Stimulated activated naive CD8-positive, alpha-beta T cell treated with anti-CD3 and anti-CD28 coated beads, Interleukin-15, Interleukin-2, amounts not matched to agents 100 U/mL and 50 U/mL, for 24 hours (primary cell): ENCODE measurements at regions not wholly inside any gene's neighbourhood (a gene's known extent, or its start where the extent isn't known, plus 50 kb on each side); places are given as distances from the start of the nearest gene placed in this dataset.

ENCODE experiments used
- ATAC-seq: fragments of 150-1000 bp; cut with Tn5 transposase; one replicate; pipeline ENCODE4 v1.10.0; 2021
- DNase-seq: peaks from one replicate; pipeline ENCODE4 v3.0.0; 2021

DNA sequence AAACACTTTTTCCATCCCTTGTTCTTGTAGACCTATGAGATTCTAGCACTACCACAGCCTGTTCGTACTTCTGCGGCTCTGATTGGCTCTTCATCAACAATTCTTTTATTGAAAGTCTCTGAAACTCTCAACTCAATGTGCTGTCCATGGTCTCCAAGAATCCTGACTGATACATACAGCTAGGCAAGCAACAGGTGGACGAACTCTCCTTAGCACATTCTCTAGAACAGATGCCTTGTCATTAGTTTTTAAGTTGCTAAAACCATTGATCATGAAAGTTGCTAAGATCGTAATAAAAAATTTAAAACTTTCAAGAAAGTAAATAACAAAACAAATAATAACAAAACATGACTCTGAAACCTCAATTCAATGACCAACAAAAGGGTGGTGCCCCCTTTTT is 210.5 kb downstream of the EPHA4 start:
- DNase-seq (no peak), ATAC-seq (no peak)

DNA sequence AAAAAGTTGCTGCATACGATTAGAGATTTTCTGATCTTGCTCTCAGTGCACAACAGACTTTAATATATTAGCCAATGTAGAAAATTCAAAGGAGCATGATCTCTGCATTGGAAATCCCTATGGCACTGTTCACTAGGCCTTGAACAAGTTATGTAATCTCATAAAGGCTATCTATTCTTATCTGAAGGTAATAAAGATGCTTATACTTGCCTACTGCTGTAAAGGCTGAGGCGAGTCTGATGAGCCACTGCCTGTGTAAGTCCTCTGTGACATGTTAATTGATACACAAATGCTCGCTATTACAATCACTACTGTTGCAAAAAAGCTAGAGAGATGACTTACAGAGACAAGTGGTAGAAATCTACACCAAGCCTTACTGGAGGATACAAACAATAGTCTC is 207.4 kb downstream of the EPHA4 start:
- ATAC-seq (no peak), DNase-seq (no peak)
